COLO668 (cell line): ENCODE measurements at regions not wholly inside any gene's neighbourhood (a gene's known extent, or its start where the extent isn't known, plus 50 kb on each side); places are given as distances from the start of the nearest gene placed in this dataset.

Source experiments
- DNase-seq: peaks from one replicate; lab custom pipeline; 2025; ENCODE audit not compliant: unreplicated experiment; lab: John Stamatoyannopoulos, UW

DNA sequence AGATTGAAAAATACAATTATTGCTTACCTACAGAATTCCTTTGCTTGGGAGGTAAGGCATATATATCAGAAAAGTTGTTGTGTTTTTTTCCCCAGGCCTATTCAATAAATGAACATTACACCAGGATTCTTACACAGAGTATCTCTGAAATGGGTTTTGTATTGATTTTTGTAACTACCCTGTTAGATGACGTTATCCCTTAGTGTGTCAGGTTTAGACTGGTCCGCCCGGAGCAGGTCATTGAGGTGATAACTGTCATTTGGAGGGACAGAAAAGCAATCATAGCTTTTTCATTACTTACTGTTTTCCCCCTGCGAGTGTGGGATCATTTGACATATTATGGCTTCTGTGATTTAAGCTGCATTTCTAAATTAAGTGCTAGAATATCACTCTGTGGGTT, 715.2 kb upstream of the ADAMTS16 start:
- no peak for DNase-seq

DNA sequence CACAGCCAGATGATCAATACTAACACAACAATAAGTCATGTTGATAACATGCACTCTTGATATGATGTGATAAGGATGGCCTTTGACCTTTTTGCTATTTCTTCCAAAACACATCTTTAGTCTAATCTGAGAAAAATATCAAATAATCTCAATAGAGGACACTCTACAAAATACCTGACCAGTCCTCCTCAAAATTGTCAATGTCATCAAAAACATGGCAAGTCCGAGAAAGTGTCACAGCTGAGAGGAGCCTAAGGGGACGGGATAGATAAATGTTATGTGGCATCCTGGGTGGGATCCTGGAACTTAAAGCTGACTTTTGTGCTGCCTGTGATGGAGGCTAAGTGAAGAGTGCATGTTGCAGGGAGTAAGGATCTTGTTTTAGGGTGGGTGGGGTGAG, 699.6 kb upstream of the ADAMTS16 start:
- DNase-seq = no peak

GRCh38 chr5:4442221-4442620, 697.9 kb upstream of the ADAMTS16 start:
- DNase-seq = no peak

DNA sequence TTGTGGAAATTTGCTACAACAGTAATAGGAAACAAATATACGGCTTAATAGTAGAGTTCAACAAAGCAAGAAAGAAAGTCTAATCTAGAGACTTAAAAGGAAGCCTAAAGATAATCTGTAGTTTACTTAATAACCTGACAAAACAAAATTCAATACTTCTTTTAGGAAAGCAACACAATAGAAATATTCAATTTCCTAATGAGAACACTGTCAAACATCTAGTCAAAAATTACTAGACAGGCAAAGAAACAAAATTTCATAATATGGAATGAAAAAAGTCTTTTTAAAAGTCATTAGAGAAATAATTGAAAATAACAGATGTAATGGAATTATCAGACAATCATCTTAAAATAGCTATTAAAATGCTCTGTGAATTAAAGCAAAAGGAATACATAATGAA, 692.5 kb upstream of the ADAMTS16 start:
- DNase-seq = no peak

DNA sequence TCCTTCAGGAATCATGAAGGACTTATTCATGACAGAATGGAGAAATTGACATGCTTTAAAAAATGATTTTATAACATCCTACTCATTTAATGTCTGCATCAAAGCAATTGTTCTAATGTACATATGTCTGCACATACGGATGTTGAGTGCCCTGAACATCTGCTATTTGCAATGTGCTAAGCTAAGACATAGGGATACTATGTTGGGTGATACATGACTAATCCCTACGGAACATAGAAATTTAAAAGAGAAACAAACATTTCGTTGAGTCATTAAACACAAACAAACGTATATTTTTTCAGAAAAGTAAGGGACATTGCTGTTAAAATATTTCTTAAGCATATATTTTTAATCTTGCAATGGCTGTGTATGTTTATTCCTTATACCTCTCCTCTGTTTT, 686.5 kb upstream of the ADAMTS16 start:
- no peak for DNase-seq

DNA sequence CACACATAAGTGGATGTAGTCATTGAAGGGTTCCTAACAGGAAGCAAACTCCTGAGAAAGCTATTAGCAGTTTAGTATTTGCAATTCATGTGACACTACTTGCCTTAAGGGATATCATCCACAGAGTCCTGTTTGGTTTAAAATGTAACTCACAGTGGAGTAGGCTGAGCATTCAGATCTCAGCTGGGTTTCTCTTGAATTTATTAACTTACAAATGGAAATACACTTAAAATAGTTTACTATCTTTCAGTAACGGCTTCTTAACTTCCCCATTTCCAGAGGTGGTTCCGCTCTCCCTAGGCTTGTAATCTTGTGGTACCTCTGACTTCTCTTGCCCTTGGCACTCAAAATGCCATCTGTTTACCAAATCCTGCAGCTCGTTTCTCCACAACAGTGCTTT, 660.7 kb upstream of the ADAMTS16 start:
- no peak for DNase-seq

- DNase-seq = no peak
Observed at GRCh38 chr5:4480528-4481349, 659.4 kb upstream of the ADAMTS16 start.

DNA sequence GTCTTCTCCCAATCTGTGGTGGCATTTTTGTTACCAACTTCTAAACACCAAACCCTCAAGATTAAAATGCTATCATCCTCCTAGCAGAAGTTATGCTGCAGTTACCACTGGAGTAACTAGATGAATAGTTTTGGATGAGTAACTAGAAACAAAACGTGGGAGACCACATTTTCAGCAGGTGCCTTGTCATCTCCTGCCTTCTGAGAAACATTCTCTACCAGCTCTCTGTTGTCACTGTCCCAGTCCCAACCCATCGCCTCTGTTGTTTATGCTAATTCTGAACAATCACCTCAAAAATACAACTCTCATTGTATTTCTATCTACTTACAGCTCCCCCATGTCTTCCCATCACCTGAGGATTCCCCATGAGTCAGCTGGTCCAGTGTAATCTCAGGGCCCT, 652.5 kb upstream of the ADAMTS16 start:
- DNase-seq = no peak

GRCh38 chr5:4511996-4512656, 628.0 kb upstream of the ADAMTS16 start:
- DNase-seq = peak; percentile 63

DNA sequence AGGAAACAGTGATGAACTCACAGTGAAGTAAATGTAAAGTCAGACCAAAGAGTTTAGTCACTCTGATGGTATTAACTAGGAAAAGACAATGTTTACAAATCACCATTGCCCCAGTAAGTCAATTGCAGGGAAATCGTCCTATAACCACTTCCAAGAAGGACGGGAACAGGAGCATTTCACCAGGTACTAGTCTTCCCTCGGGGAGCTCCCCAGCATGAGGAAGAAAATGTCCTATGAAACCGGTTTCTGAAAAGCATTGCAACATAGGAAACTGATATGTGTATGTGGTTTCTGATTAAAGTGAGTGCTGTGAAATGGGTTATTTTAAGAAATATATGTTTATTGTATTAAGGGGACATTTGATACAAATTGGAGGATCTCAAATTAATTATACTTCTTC, 626.7 kb upstream of the ADAMTS16 start:
- DNase-seq = no peak

DNA sequence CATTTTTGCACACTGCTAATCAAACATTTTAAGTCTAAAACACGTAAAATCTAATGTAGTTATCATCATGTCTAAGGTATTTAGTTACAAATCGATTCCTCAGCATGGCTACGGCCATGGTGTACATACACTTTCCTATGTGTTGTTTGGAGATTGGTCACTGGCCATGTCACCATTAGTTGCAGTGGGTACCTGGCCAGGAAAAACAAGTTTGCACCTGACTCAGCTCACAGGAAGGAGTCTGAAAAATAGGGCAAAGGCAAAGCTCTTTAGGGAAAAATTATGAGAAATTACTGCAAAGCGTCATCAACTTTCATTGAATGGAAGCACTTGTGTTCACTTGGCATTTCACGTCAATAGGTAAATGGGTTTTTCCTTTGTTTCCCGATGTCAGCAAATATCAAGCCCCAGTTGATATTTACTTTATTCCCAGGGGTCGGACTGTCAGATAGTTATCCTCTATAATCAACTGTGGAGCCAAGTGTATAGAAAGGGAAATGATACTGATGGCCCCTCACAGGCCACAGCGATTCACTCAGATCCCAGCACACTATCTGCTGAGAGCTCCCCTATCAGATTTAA, 626.0 kb upstream of the ADAMTS16 start:
- no peak for DNase-seq

DNA sequence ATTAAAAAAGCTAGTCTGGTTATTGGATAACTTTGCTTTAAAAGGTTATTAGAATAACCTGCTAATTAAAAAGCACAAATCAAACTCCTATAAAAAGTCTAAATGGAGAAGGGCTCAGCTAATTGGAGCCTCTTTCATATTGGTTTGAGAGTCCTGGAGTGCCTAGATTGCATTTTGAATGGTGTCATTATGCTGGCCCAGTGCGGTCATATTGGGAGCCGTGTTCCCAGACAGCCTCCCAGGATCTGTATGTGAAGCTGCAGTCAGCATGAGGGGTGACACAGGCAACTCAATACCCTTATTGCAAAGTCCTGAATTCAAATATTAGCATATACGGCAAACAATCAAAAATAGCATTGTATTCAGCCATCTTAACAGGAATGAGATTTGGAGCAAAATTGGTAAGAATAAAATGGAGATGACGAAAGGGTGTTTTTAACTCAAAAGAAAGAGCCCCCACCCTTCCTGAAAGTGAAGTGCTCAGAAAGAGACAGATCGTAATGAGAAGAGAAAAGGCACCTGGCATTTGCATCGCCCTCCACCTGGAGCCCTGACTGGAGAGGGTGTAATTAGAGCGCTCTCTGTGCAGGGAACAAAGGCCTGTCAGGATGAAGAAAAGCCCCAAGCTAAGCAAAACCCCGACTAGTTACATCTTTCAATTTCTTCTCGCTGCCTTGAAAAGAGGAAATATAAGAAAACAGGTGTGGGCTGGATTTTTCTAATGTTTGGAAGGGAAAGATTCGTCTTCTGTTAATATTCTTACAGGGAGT, 621.0 kb upstream of the ADAMTS16 start:
- no peak for DNase-seq

DNA sequence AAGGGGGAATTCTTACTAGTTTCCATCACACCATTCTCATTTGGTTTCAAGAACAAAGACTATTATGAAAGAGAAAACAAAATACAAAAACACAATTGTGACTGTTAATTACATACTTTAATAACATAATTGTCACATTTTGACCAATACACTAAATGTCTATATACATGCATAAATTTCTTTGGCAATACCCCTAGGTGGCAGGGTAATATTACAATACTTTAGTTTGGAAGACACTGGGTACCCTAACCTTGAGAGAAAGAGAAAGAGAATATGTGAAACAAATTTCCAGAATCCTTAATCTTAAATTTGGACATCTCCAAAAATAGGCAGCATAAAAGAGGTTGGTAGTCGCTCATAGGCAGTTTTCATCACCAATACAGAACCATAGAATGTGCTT, 619.6 kb upstream of the ADAMTS16 start:
- DNase-seq = no peak

- no peak for DNase-seq
Observed at GRCh38 chr5:4523038-4523437, 617.1 kb upstream of the ADAMTS16 start.

DNA sequence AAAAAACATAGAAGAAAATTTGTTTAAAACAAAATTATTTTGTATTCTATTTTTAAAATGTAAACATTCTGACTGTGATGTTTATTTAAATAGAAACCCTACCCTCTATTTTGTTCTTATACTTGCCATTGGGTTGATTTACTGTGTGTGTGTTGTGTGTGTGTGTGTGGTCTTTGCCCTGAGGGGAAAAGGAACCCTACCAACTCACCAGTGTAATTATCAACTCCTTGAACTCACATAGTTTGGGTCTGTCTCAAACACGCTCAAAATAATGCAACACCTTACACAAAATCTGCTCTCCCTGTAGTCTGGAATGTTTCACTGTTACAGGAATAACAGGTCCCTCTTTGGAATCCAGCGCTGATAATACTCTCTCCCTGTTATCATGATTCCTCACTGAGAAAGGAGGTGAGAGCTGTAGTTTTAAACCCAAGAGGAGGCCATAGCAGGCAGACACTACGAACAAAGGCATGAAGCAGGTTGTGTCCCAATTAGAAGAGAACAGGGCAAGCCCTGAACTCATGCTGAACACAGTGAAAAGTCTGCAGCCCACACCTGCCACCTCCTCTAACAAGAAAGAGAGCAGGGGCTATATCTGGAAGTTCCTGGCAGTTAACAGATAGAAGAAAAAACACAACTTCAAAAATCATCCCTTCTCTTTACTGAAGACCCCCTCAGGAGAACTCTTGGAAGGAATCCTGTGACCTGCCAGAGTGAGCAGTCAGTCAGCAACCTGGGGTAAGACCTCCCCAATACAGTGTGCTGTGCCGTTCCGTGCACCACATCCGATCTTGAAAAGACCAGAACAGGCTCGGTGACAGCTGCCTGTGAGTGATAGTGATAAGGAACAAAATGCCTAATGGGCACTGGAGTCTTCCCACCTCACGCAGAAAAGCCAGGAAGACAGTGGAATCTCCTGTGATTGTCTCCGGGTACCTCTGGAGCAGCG, 608.1 kb upstream of the ADAMTS16 start:
- DNase-seq = no peak

DNA sequence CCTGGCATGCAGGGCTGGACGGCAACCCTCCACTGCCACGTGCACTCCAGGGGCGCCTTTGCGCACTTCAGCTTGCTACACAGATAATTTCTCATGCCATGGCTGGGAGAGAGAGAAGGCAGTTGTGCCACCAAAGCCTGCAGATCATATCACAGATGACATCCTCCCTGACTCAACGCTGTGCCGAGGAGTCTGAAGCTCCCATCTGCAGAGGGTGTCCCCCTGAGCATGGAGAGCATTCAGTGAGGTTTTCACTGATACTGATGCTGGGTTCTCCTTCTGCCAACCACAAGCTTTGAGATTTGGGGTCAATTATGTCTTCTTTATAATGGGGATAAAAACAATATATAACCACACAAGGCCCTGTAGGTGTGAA, 607.4 kb upstream of the ADAMTS16 start:
- DNase-seq = no peak

GRCh38 chr5:4533457-4534105, 606.5 kb upstream of the ADAMTS16 start:
- DNase-seq = no peak

GRCh38 chr5:4537489-4537888, 602.6 kb upstream of the ADAMTS16 start:
- DNase-seq = no peak

DNA sequence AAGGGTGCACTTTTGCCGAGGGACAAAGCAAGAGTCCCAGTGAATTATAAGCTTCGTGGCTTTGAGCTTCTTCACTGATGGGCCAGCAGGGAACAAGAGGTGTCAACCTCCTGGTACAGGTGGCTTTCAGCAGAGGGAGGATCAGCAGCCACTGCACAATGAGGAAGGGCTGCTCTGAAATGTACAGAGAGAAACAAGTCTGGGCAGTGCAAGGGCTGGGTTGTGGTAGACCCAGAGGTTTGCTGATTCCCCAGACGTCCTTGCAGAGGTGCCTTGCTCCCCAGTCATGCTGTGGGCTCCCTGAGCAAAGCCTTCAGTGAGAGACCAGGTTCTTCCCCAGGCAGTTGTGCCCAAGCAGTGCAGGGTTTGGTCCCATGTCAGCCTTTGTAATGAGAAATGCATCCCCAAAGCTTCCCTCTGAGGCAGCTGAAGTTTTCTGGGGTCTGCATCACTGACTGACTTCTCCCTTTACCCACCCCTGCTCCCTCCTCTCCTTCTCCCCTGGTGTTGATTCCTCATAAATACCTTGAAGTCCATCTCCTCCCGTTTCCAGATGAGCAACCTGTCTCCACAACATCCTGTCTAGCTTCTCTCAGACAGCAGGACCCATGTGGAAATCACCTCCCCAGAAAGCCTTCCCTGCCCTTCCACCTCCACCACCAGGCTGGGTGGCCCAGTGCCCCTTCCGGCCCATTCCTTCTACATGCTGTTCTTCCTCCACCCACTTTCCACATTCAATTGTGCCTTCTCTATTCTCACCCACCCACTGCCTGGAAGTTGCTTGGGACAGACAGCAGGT, 599.6 kb upstream of the ADAMTS16 start:
- DNase-seq = no peak
